Epidermal melanocyte (primary cell): ENCODE measurements at regions not wholly inside any gene's neighbourhood (a gene's known extent, or its start where the extent isn't known, plus 50 kb on each side); places are given as distances from the start of the nearest gene placed in this dataset.

Source experiments
- DNase-seq: peaks from one replicate; pipeline ENCODE4 v3.0.0; 2011; ENCODE audit warnings: low spot score; ENCODE audit not compliant: insufficient read length

DNA sequence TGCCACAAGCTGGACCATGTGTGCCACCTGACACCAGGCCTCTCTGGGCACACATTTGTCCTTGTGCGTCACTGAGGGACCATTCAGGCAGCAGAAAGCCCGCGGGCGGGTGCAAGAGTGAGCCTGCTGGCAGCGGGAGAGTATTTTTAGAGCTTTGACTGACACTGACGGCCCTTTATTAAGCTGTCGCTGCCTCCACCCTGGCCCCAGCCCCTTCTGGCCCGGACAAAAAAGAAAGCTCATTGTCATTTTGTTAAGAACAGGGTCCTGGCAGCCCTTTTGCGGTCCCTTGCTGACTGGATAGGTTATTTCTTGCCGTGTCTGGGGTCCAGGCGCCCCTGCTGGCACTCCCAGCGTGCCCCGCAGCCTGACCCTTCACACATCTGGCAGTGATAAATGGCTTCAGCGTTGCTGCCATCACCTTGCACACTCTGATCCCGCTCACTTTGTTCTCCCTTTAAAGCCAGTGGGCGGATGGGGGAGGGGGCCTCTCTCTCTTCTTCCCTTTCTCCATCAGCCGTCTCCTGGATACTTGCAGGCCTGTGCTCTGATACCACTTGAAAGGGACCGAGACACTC, 78.4 kb upstream of the NKD1 start:
- no peak for DNase-seq

DNA sequence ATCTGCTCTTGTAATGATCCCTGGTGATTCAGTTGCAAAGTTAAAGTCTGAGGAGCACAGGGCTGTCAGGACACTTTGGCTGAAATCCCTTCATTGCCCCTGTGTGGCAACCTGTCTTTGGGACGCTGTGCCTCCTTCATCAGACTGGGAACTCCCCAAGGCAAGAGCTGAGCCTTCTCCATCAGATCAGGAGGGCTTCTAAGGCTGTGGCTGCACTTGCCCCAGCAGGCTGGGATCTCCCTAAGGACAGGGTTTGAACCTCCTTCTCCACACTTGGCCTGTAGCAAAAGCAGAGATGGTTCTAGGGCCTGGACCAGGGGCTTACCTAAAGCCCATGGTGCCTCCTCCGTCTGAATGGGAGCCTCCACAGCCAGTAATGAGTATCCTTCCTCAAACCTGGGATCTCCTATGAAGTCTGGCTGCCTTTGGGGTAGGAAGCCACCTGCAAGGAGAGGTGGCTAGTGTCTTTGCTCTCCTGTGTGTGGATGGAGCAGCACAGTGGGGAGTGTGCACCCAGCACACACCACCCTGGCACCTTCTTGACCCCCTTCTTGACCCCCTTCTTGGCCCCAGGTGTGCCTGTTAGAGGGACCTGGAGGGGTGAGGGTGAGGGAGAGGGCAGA, 79.0 kb upstream of the NKD1 start:
- DNase-seq: no peak

DNA sequence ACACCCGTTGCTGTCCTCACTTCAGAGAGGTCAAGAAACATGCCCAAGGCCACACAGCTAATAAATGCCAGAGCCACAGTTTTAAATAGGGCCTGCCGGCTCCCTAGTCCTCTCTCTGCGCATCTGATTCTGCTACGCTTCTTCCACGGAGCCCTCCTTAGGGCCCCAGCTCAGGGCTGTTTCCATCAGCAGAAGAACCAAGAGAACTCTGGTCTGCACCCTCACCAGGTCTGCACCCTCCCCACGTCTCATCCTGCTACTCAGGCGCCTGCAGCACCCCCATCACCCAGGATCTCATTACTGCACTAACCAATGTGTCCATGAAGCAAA, 79.5 kb upstream of the NKD1 start:
- no peak for DNase-seq

DNA sequence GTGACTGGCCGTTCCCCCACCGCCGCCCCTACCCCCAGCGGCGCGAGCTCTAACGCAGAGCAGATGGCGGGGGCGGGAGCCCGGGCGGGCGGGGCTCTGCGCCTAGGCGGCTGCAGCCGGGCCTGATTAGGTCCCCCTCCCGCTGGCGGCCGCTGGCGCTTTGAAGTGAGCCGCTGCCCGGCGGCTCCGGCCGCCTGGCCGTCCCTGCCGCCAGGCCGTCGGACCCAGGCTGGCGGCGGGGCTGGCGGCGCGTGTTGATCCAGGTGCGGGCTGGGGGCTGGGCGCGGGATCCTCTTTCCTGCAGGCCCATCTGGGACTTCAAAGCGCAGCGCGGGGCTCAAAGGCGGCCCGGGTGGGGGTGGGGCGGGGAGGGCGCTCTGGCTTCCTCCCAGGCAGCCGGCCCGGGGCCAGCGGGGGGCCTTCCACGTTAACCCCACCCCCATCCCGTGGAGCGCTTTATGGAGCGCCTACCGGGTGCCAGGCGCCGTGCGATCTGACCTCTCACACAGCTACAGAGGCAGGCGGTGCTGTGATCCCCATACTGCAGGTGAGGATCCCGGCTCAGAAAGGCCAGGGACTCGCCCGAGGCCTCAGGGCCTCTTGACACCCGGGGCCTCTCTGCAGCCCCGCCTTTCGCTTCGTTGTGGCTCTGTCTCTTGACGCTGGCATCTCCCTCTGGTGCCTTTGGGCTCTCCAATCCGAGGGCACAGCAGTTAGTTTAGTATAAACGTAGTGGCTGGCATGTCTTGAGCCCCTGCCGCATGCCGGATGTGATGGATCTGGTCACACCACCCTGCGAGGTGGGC, 80.0 kb upstream of the NKD1 start:
- no peak for DNase-seq

DNA sequence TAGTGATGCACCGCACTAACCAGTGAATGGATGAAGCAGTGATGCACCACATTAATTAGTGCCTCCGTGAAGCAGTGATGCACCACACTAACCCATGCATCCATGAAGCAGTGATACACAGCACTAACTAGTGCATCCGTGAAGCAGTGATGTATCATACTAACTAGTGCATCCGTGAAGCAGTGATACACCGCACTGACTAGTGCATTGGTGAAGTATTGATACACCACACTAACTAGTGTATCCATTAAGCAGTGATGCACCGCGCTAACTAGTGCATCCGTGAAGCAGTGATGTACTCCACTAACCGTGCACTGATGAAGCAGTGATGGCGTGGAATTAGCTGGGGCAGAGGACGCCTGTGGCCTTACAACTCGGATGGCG, 80.6 kb upstream of the NKD1 start:
- DNase-seq: no peak

DNA sequence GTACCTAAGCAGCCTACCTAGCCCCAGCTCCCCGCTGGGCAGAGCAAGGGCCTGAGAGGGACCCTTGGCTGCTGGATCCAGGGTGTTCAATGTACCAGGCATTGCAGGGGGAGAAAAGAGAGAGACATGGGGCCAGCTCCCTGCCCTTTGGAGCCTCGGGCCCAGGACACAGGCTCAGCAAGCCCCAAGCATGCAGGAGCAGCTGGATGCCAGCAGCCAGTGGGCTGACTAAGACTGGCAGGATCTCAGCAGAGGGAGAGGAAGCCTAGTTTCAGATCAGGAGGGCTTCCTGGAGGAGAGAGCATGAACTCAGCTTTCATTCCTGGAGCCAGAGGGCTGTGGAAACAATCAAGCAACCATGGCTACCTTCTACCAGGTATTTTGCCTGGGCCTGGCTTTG, 82.0 kb upstream of the NKD1 start:
- DNase-seq: no peak

DNA sequence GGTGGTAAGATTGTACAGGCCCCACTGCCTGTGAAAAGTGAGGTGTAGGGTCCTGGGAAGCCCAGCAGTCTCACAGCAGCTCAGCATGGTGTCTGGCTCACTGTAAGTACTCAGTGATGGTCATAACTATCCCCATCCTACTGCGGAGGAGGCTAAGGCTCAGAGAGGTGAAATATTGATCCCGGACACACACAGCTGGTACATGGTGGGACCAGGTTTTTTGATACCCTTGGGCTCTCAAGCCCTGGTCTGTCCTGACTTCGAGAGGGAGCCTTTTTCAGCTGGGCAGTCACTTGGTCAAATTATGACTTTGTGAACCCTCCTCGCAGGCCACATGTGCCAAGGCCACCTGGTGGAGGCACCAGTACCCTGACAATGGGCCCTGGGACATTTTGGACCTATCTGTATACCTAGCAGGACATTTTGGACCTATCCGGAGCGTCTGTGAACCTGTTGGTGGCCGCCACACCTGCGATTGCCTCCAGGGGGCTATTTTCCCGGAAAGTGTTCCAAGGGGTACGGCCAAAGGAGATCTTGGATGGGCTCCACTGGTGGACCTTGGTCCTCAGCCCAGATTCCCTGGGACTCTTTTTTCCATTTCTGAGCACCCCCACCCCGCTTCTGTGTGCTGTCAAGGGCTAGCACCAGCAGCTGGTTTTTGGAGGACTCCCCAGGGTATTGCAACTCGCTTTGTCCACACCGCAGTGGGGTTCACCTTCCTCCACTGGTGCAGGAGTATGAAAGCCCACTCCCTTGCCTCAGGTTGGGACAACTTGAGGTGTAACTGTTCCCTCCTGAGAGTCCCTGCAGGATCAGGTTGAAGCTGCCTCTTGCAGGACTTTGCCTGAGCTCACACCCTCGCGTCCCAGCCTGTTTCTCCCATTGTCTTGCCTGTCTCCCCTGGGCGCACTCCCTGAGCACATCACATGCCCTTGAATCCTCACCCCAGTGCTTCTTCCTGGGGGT, 83.6 kb upstream of the NKD1 start:
- no peak for DNase-seq

DNA sequence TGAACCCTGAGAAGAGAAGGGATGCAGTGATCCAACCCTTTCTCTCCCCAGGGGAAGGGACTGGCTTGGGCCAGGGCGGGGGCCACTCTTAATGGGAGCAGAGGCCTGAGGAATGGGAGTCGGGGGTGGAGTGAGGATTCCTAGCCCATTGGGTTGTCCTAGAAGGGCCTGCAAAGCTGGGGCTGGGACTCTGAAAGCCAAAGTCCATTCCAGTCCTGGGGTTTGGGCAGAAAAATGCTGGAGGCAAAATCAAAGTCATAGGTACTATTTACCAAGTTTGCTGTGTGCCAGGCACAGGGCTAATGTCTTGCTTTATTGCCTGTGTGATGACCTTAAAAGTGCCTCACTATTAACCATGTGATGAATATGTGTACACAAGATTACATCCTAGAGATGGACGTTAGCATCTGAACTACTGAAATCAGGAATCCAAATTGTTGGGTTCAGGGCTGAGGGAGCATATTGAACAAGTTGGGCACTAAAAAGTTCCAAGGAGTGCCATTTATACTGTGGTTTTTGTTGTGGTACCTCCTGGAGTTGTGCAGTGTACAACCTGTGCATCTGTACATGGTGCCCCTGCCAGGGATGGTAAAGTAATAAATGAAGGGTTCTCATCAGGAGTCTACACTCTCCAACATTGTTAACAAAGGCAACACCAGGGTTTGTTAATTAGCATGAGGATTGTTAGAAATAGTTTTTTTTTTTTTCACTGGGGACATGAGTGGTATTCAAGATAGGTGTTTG, 84.4 kb upstream of the NKD1 start:
- DNase-seq: no peak

DNA sequence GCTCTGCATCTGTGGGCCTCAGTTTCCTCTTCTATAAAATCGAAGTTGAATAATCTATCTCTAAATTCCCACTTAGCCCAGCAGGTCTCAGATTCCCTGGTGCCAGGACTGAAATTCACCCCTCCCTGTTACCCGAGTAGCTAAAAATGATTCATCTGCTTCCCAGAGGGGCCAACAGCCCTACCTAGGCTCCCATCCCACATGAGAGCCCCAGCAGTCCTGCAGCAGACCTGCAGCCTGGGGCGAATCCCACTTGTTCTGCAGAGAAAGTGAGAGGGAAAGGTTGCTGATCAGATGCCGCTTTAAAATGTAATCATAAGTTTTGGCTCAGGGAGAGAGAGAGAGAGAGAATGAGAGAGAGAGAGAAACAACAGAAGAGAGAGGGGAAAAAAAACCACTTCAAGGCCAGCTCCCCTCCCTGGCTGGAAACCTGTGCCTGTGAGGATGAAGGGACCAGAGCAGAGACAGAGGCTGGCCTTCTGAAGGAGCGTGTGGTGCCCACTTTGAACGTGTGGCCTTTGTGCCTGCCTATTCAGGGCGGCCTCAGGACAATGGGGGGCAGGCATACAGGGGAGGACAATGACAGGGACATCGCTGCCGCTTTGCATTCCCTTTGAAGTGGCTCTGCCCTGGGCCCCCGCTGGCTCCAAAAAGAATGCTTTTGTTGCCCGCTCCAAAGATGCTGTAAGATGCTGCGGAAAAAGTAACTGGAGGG, 85.2 kb upstream of the NKD1 start:
- DNase-seq: no peak

DNA sequence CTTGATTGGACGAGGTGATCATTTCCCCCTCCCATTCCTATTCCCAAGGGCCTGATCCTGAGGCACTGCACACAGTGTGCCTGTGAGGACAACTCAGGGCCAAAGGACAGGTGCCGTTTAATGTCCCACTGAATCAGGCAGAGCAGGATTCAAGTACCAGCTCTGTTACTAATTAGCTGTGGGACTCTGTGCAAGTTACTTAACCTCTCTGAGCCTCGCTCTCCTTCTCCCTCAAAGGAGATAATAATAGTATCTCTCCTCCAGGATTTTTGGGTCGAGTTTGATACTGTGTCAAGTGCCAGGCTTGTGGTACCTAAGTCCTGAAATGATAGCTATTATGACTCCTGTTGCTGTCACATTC, 86.8 kb upstream of the NKD1 start:
- DNase-seq: no peak

DNA sequence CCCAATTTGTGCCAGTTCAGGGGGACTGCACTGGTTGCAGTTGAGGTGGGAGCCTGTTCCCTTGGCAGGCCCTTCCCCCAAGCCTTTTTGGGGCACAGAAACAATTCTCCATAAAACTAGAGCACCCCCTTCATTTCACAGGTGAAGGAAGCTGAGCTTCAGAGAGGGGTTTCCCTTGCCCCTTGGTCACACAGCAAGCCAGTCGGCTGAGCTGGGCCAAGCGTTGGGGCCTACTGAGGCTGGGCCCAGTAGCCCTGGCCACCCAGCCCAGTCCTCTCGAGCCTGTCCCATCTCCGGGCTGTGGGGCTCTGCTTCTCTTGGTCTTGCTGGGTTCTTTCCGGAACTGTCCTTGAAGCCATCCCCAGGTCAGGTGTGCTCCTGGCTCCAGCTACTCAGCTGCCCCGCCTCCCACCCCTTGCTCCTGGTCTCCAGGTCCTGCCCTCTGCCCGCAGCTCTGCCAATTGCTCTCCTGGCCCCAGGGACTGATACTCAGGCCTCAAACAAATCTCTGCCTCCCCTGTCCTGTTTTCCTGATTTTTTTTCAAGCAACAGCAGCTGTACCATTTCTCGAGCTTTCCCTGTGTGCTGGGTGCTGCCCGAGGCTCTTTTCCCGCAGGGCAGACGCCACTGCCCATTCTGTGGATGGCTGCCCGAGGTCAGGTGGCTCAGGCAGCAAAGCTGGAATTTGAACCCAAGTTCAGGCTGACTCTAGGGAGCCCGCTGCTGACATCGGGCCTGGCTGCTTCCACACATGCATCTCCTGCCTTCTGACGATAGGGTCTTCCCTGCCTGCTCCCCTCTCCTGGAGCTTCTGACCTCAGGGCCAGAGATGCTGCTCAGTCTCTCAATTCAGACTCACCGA, 87.4 kb upstream of the NKD1 start:
- DNase-seq: no peak

DNA sequence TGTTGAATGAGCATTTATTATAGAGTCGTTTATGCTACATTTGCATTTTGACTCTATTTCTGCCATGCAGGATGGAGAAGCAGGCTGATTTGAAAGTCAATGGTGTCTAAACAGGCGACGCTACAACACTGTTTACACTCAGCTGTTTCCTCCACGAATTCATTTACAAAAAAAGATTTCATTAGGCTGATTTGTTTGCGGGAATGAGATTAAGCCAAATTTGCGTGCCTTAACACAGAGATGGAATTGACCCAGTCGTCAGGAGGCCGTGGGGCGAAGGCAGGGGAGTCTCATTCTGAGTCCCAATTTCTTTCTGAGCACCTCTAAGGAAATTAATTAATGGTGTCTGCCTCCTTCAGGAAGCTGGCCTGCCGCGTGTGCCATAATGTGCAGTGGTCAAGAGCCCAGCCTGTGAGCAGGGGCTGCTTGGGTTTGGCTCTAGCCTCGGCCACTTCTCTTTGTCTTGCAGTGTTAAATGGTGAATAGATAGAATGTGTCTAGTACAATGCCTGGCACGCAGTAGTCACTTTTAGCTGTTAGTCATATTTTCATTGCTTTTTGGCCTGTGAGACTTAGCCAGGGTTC, 88.6 kb upstream of the NKD1 start:
- no peak for DNase-seq

DNA sequence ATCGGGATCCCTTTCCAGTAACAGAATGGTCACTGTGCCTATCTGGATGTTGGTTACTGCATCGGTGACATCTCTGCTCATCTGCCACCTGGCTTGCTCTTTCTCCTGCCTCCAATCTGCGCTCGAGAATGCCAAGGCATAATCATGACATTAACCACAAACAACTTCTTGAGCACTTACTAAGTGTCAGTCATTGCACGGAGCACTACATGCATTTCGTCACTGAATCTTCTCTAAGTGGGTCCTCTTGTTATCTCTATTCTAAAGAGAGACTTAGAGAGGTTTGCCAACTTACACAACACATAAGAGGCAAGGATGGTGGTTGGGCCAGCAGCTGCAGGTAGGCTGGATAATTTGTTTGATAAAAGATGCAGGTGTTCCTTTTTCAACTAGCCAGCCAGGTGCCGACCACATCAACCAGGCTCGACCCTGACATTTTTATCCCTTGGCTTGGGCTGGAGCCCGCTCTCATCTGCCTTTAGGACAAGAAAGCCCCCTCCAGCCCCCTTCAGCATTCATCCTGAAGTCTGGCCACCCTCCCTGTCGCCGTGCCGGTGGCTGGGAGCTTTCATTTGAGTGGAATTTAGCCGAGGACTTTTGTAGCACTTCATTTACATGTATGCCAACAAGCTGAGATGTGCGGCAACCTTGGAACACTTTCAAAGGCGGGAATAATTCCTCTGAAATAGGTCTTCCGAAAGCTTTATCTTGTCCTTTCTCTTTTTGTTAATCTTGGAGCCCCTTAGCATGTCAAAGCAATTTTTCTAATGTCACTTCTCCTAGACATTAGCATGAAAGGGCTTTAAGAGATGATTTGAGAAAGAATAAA, 89.3 kb upstream of the NKD1 start:
- DNase-seq: no peak

DNA sequence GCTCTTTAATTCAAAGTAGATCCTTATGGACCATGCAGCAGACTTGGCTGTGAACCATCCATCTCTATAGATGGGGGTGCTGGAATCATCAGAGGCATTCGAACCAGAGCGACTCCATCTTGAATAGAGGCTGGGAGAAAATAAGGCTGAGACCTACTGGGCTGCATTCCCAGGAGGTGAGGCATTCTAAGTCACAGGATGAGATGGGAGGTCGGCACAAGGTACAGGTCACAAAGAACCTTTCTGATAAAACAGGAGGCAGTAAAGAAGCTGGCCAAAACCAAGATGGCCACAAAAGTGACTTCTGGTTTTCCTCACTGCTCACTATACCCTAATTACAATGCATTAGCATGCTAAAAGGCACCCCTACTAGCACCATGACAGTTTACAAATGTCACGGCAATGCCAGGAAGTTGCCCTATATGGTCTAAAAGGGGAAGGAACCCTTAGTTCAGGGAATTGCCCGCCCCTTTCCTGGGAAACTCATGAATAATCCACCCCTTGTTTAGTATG, 89.2 kb upstream of the BRD7 start:
- no peak for DNase-seq

DNA sequence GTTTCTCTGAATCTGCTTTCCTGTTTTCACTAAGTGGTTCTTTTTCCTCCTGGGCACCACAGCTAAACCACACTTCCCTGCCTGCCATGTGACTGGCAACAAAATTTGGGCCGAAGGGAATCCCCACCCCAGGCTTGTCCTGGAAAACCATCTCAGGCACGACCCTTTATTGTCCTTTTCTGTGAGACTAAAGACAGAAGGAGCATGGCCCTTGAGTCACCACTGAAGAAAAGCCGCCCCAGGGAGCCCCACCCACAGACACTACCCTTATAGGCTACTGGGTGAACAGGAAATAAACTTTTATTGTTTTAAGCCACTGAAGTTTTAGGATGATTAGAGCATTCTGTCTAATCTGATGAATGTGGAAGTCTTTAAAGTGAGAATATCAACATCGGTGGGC, 88.6 kb upstream of the BRD7 start:
- no peak for DNase-seq

DNA sequence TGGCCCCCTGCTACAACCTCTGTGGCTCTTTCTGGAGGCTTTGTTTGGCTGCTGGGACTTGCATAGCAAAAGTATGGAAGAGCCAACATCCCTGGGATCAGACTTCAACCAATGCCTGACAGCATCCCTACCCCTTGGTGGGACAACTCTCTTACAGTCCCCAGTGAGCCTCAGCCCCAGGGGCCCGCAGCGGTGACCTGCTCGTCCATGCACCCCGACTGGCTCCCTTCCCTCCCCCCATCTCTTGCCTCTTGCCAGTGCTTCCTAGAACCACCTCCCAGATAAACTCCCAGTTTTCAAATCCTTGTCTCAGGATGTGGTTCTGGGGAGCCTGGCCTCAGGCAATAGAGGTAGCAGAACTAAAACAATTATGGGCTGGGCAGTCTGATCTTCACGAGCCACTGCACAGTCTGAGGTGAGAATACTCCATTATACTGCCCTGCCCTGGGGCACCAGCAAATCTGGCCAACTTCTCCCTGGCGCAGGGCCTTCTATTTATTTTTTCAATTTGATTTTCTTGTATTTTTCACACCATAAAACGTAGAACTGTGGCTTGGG, 86.6 kb upstream of the BRD7 start:
- no peak for DNase-seq

DNA sequence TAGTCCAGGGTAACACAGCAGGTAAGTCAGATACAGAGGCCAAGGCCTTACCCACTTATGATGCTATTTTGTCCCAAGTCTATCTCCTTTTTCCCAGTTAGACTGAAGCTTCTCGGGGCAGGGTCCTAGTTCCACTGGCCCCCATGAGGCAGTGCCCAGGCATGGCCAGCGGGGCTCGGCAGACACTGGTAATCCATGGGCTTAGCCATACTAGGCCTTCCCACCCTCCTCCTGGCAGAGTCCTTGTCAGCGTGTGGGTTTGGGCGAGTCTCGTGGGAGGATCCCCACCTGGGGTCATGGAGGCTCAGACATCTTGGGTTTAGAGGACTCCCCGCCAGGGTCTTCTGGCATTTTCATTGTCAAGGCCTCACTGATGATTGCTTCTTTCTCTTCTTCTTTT, 84.7 kb upstream of the BRD7 start:
- DNase-seq: no peak

DNA sequence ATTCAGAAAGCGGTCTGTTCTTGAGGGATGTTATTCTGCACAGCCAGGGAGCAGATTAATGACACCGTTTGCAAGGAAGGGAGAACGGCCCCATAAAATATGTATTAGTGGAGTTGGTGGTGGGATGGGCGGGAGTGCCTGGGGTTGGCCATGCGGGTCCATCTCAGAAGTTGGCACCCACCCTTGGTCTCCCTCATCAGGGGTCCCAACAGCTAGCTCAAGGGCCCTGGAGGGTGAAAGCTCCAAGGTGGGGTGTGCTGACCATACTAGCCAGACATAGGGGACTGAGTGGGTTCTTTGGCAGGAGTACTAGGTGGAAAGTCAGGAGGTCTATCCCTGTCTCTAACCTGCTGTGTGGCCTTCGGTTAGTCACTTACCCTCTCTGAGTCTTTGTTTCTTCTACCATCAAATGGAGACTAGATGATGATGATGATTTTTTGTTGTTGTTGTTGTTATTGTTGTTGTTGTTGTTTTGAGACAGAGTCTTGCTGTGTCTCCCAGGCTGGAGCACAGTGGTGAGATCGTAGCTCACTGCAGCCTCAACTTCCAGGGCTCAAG, 83.2 kb upstream of the BRD7 start:
- DNase-seq: no peak
